Tibial nerve (tissue), 4 donors: ENCODE measurements at regions not wholly inside any gene's neighbourhood (a gene's known extent, or its start where the extent isn't known, plus 50 kb on each side); places are given as distances from the start of the nearest gene placed in this dataset.

Experiments used
- EP300 ChIP-seq, 2 donors: sonication (generic); formaldehyde crosslinking; IDR thresholded peaks; one replicate each; pipeline ENCODE4 v1.6.1; 2017; ENCODE audit warnings: antibody characterized with exemption in 2 of 2, mild to moderate bottlenecking in 1 of 2
- POLR2A ChIP-seq, 2 donors: fragments of 450-650 bp; IDR thresholded peaks; one replicate each; pipeline ENCODE4 v1.6.1; 2017; ENCODE audit warnings: antibody characterized with exemption in 2 of 2, mild to moderate bottlenecking in 2 of 2, moderate library complexity in 2 of 2
- TF ChIP-seq, protein P1 (sequence below), 5 experiments: fragments of 200-600 bp in 3 of 5; fragments of 450-650 bp in 2 of 5; sonication (generic) in 3 of 5; IDR thresholded peaks; one replicate each; pipeline ENCODE4 v1.5.1; 2016 to 2019; ENCODE audit warnings: antibody characterized with exemption in 5 of 5, mild to moderate bottlenecking in 3 of 5, moderate library complexity in 2 of 5

DNA sequence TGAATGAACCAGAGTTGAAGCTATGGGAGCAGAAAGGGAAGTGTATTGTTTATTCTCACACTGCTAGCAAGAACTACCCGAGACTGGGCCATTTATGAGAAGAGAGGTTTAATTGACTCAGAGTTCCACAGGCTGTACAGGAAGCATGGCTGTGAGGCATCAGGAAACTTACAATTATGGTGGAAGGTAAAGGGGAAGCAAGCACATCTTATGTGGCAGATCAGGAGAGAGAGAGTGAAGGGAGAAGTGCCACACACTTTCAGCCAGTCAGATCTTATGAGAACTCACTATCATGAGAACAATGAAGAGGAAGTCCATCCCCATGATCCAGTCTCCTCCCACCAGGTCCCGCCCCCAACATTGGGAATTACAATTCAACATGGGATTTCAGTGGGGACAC is 383.2 kb upstream of the SLC14A2 start:
- TF ChIP-seq, protein P1, sequence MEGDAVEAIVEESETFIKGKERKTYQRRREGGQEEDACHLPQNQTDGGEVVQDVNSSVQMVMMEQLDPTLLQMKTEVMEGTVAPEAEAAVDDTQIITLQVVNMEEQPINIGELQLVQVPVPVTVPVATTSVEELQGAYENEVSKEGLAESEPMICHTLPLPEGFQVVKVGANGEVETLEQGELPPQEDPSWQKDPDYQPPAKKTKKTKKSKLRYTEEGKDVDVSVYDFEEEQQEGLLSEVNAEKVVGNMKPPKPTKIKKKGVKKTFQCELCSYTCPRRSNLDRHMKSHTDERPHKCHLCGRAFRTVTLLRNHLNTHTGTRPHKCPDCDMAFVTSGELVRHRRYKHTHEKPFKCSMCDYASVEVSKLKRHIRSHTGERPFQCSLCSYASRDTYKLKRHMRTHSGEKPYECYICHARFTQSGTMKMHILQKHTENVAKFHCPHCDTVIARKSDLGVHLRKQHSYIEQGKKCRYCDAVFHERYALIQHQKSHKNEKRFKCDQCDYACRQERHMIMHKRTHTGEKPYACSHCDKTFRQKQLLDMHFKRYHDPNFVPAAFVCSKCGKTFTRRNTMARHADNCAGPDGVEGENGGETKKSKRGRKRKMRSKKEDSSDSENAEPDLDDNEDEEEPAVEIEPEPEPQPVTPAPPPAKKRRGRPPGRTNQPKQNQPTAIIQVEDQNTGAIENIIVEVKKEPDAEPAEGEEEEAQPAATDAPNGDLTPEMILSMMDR (IDR thresholded peaks at IDR 0.05): no peak
- TF ChIP-seq EP300 (IDR thresholded peaks at IDR 0.05) (no peak), POLR2A (IDR thresholded peaks at IDR 0.05) (no peak)
